Neural crest cell (in vitro differentiated cells): ENCODE measurements at regions not wholly inside any gene's neighbourhood (a gene's known extent, or its start where the extent isn't known, plus 50 kb on each side); places are given as distances from the start of the nearest gene placed in this dataset.
A peak's percentile ranks its signal among the peaks of the same experiment; 100 is the strongest.

Source experiments
- DNase-seq: peaks from one replicate; pipeline ENCODE4 v3.0.0; 2021; ENCODE audit warnings: low read depth, mixed read lengths, low spot score
- H3K27ac Mint-ChIP-seq: one replicate; pipeline ENCODE4 v1.8.0; 2021; ENCODE audit warnings: mild to moderate bottlenecking, mixed read lengths; ENCODE audit not compliant: unreplicated experiment
- H3K27me3 Mint-ChIP-seq: 2 replicates; pipeline ENCODE4 v1.8.0; 2021; ENCODE audit warnings: low read depth, mild to moderate bottlenecking, mixed read lengths
- H3K36me3 Mint-ChIP-seq: 2 replicates; pipeline ENCODE4 v1.8.0; 2021; ENCODE audit warnings: low read depth, mild to moderate bottlenecking, mixed read lengths
- H3K4me1 Mint-ChIP-seq: 2 replicates; pipeline ENCODE4 v1.8.0; 2021; ENCODE audit warnings: mixed read lengths
- H3K4me3 Mint-ChIP-seq: one replicate; pipeline ENCODE4 v1.8.0; 2021; ENCODE audit warnings: mild to moderate bottlenecking, mixed read lengths
- H3K9me3 Mint-ChIP-seq: 2 replicates; pipeline ENCODE4 v1.8.0; 2021; ENCODE audit warnings: mixed read lengths
- CTCF ChIP-seq: fragments of 200-600 bp; sonication (generic); conservative IDR thresholded peaks from 2 replicates; pipeline ENCODE4 v1.5.0; 2021; ENCODE audit warnings: antibody characterized with exemption, mild to moderate bottlenecking

- H3K4me3 Mint-ChIP-seq: no peak overlapping the region
- H3K4me1 Mint-ChIP-seq: no peaks in the 10 kb centered on the region
- no peak for TF ChIP-seq CTCF
- no peaks in the 10 kb centered on the region for H3K27me3 Mint-ChIP-seq
- H3K36me3 Mint-ChIP-seq: no peaks in the 10 kb centered on the region
- no peak overlapping the region for H3K27ac Mint-ChIP-seq
- H3K9me3 Mint-ChIP-seq: peaks cover 3% of the 10 kb centered on the region
- no peak for DNase-seq
Observed at GRCh38 chr1:87265786-87266185, 62.9 kb upstream of the LMO4 start.

GRCh38 chr1:87268111-87268510 is 60.6 kb upstream of the LMO4 start:
- Mint-ChIP-seq H3K27ac (no peak overlapping the region), H3K36me3 (no peaks in the 10 kb centered on the region), H3K4me3 (no peak overlapping the region), H3K9me3 (peaks cover 7% of the 10 kb centered on the region), H3K27me3 (no peaks in the 10 kb centered on the region), H3K4me1 (peaks cover 7% of the 10 kb centered on the region)
- TF ChIP-seq CTCF: no peak
- DNase-seq: no peak

GRCh38 chr1:87269921-87270320 is 58.8 kb upstream of the LMO4 start:
- no peaks in the 10 kb centered on the region for H3K27me3 Mint-ChIP-seq
- peaks cover 26% of the 10 kb centered on the region for H3K4me1 Mint-ChIP-seq
- no peak overlapping the region for H3K27ac Mint-ChIP-seq
- H3K36me3 Mint-ChIP-seq: no peaks in the 10 kb centered on the region
- DNase-seq: no peak
- TF ChIP-seq CTCF: no peak
- H3K4me3 Mint-ChIP-seq: no peak overlapping the region
- peaks cover 7% of the 10 kb centered on the region for H3K9me3 Mint-ChIP-seq

- Mint-ChIP-seq H3K4me1 (peaks cover 56% of the 10 kb centered on the region), H3K36me3 (no peaks in the 10 kb centered on the region), H3K4me3 (peak overlapping the region; percentile 63), H3K9me3 (peaks cover 10% of the 10 kb centered on the region), H3K27me3 (no peaks in the 10 kb centered on the region), H3K27ac (peak overlapping the region; percentile 94)
- no peak for DNase-seq
- no peak for TF ChIP-seq CTCF
Observed at GRCh38 chr1:87273291-87273690, 55.4 kb upstream of the LMO4 start.

GRCh38 chr1:87274851-87275250 is 53.8 kb upstream of the LMO4 start:
- no peak for DNase-seq
- Mint-ChIP-seq H3K27ac (peak overlapping the region; percentile 51), H3K36me3 (no peaks in the 10 kb centered on the region), H3K27me3 (no peaks in the 10 kb centered on the region), H3K4me1 (peaks cover 72% of the 10 kb centered on the region), H3K4me3 (no peak overlapping the region), H3K9me3 (peaks cover 7% of the 10 kb centered on the region)
- TF ChIP-seq CTCF: no peak
